OCI-LY3 (cell line): ENCODE measurements at regions not wholly inside any gene's neighbourhood (a gene's known extent, or its start where the extent isn't known, plus 50 kb on each side); places are given as distances from the start of the nearest gene placed in this dataset.
A peak's percentile ranks its signal among the peaks of the same experiment; 100 is the strongest.

Experiments
- H2AFZ ChIP-seq: fragments of 200-600, 300-600 bp; shearing (Covaris generic); 2 replicates; pipeline ENCODE4 v1.6.0; 2014; ENCODE audit warnings: antibody characterized with exemption, low read depth, low read length
- H3K27ac ChIP-seq: fragments of 200-600, 300-600 bp; sonication (generic); 2 replicates; pipeline ENCODE4 v1.5.1; 2014; ENCODE audit warnings: mild to moderate bottlenecking, low read length, moderate library complexity, mixed read lengths
- H3K27me3 ChIP-seq: fragments of 200-600, 300-600 bp; sonication (generic); 2 replicates; pipeline ENCODE4 v1.6.1; 2014; ENCODE audit warnings: low read depth, low read length, mixed read lengths
- H3K36me3 ChIP-seq: fragments of 200-600, 300-600 bp; sonication (generic); replicated peaks from 2 replicates; pipeline ENCODE3; 2014; ENCODE audit warnings: low read depth, low read length, mixed read lengths
- H3K4me1 ChIP-seq: fragments of 300-600, 200-600 bp; sonication (generic); 2 replicates; pipeline ENCODE4 v1.6.1; 2014; ENCODE audit warnings: low read length, mixed read lengths
- H3K4me2 ChIP-seq: fragments of 200-600, 300-600 bp; sonication (generic); 2 replicates; pipeline ENCODE4 v1.6.1; 2014; ENCODE audit warnings: low read length, mixed read lengths
- H3K4me3 ChIP-seq: fragments of 300-600, 200-600 bp; sonication (generic); 2 replicates; pipeline ENCODE4 v1.5.1; 2014; ENCODE audit warnings: antibody characterized with exemption, mild to moderate bottlenecking, low read length, moderate library complexity
- H3K79me2 ChIP-seq: fragments of 300-600, 200-600 bp; shearing (Covaris generic); 2 replicates; pipeline ENCODE4 v1.6.1; 2014; ENCODE audit warnings: mild to moderate bottlenecking, low read length, mixed read lengths
- H3K9ac ChIP-seq: fragments of 300-600, 200-600 bp; shearing (Covaris generic); 2 replicates; pipeline ENCODE4 v1.6.0; 2014; ENCODE audit warnings: mild to moderate bottlenecking, low read length, moderate library complexity
- H3K9me3 ChIP-seq: fragments of 200-600, 300-600 bp; shearing (Covaris generic); 2 replicates; pipeline ENCODE4 v1.6.1; 2014; ENCODE audit warnings: low read length, mixed read lengths; ENCODE audit not compliant: insufficient read depth
- H4K20me1 ChIP-seq: fragments of 200-600, 300-600 bp; sonication (generic); 2 replicates; pipeline ENCODE4 v1.6.1; 2016; ENCODE audit warnings: low read length, mixed read lengths; ENCODE audit not compliant: insufficient read depth
- EZH2phosphoT487 ChIP-seq: fragments of 200-600 bp; shearing (Covaris generic); IDR thresholded peaks from 2 replicates; pipeline ENCODE4 v1.6.1; 2018; ENCODE audit warnings: antibody characterized with exemption, mixed run types, low read depth
- TF ChIP-seq, protein P1 (sequence below): fragments of 200-600, 300-600 bp; sonication (generic); IDR thresholded peaks from 2 replicates; pipeline ENCODE4 v1.5.1; 2014; ENCODE audit warnings: antibody characterized with exemption, low read length, low read depth

DNA sequence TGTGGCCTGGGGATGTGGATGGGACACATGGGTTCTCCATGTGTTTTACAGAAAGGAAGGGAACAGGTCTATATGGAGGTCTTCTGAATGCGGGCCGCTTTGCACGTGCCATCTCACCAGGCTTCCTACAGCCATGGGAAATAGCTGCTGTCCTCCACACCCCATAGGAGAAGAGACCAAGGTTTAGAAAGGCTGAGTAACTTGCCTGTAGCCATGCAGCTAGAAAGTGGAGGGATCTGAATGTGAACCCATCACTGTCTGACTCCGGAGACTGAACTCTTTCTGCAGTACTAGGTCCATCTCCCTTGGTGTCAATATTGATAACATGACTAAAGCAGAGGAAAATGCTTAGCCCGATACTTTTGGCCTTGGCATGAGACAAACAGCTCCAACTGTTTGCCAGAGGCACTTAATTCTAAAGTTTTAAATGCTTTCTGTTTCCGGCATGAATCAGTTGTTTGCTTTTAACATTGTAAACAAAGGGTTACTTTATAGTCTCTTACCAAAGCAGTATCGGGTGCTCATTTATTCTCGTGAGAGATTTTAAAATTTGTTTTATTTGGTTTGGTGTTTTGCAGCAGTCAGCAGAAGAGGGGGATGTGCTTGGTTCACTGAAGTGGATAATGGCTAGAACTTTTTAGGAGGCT, 64.8 kb upstream of the LOXL4 start:
- Histone ChIP-seq H3K27ac (no peak overlapping the region), H3K4me2 (no peak overlapping the region), H3K9ac (no peak overlapping the region), H2AFZ (no peak overlapping the region), H3K79me2 (no peaks in the 10 kb centered on the region), H3K9me3 (no peaks in the 10 kb centered on the region), H3K4me3 (no peak overlapping the region), H3K27me3 (no peaks in the 10 kb centered on the region), H3K36me3 (no peaks in the 10 kb centered on the region), H4K20me1 (no peaks in the 10 kb centered on the region), H3K4me1 (no peaks in the 10 kb centered on the region)
- no peak for TF ChIP-seq EZH2phosphoT487
- TF ChIP-seq, protein P1, sequence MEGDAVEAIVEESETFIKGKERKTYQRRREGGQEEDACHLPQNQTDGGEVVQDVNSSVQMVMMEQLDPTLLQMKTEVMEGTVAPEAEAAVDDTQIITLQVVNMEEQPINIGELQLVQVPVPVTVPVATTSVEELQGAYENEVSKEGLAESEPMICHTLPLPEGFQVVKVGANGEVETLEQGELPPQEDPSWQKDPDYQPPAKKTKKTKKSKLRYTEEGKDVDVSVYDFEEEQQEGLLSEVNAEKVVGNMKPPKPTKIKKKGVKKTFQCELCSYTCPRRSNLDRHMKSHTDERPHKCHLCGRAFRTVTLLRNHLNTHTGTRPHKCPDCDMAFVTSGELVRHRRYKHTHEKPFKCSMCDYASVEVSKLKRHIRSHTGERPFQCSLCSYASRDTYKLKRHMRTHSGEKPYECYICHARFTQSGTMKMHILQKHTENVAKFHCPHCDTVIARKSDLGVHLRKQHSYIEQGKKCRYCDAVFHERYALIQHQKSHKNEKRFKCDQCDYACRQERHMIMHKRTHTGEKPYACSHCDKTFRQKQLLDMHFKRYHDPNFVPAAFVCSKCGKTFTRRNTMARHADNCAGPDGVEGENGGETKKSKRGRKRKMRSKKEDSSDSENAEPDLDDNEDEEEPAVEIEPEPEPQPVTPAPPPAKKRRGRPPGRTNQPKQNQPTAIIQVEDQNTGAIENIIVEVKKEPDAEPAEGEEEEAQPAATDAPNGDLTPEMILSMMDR, result no peak

DNA sequence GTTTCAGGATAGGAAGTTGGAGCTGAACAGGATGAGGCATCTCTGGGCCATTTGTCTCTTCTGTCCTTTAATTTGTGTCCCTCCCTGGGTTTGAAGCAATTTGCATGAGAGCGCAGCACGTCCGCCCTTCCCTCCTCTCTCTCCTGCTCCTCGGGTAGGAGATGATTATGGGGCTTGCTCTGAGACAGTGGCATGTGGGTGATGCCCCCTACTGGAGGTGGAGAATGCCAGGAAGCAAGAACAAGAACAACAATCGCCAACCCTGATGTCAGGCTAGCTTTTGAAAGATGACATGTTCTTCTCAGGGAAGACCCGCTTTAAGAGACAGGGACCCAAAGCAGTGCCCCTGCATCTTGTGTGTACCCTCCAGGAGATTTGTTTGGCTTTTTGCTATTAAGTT, 63.9 kb upstream of the LOXL4 start:
- H3K9me3 ChIP-seq, result no peaks in the 10 kb centered on the region
- no peak overlapping the region for H3K9ac ChIP-seq
- no peak overlapping the region for H3K27ac ChIP-seq
- H3K4me3 ChIP-seq, result no peak overlapping the region
- no peaks in the 10 kb centered on the region for H3K79me2 ChIP-seq
- no peaks in the 10 kb centered on the region for H3K36me3 ChIP-seq
- no peak overlapping the region for H3K4me2 ChIP-seq
- H3K27me3 ChIP-seq, result no peaks in the 10 kb centered on the region
- no peak overlapping the region for H2AFZ ChIP-seq
- TF ChIP-seq, protein P1, result peak; percentile 53
- no peak for TF ChIP-seq EZH2phosphoT487
- no peaks in the 10 kb centered on the region for H3K4me1 ChIP-seq
- H4K20me1 ChIP-seq, result no peaks in the 10 kb centered on the region

DNA sequence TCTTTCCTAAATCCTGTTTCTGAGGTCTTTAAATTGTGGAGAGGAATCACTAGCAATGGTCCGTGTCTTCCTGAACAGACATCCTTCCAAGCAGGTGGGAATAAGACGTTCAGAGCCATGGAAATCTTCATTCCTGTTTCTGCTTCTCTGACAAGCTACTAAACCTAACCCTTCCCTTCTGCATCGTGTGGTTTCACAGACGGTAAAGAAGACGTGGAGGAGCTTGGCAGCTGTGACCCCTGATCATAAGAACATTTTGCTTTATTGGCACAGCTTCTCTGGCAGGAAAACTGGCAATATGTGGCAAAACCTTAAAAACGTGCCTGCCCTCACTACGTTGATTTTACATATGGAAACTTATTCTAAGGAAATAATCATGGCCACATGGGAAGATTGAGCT, 63.0 kb upstream of the LOXL4 start:
- Histone ChIP-seq H3K27ac (no peak overlapping the region), H2AFZ (no peak overlapping the region), H3K4me3 (no peak overlapping the region), H4K20me1 (no peaks in the 10 kb centered on the region), H3K79me2 (no peaks in the 10 kb centered on the region), H3K4me1 (no peaks in the 10 kb centered on the region), H3K36me3 (no peaks in the 10 kb centered on the region), H3K9me3 (no peaks in the 10 kb centered on the region), H3K4me2 (no peak overlapping the region), H3K9ac (no peak overlapping the region), H3K27me3 (no peaks in the 10 kb centered on the region)
- no peak for TF ChIP-seq EZH2phosphoT487
- TF ChIP-seq, protein P1, result no peak

DNA sequence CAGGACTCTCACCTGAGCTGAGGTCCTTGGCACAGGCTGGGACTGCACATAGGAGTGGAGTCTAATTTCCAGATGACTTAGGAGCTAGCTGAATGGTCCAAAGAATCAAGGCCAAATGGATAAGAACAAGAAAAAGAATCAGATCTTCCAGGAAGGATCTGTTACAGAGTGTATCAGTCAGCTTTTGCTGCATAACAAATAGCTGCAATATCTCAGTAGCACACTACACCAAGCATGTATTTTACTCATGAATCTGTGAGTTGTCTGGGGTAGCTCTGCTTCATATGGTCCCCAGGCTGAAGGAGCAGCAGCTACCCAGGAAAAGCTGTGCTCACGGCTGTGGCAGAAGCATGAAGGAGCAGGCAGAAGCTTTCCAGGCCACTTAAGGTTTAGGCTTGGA, 60.6 kb upstream of the LOXL4 start:
- H3K9ac ChIP-seq, result no peak overlapping the region
- no peaks in the 10 kb centered on the region for H4K20me1 ChIP-seq
- no peak overlapping the region for H3K4me2 ChIP-seq
- no peak overlapping the region for H3K4me3 ChIP-seq
- H3K27ac ChIP-seq, result no peak overlapping the region
- H3K79me2 ChIP-seq, result no peaks in the 10 kb centered on the region
- H2AFZ ChIP-seq, result no peak overlapping the region
- H3K36me3 ChIP-seq, result no peaks in the 10 kb centered on the region
- no peaks in the 10 kb centered on the region for H3K4me1 ChIP-seq
- H3K9me3 ChIP-seq, result no peaks in the 10 kb centered on the region
- TF ChIP-seq EZH2phosphoT487, result no peak
- TF ChIP-seq, protein P1, result no peak
- no peaks in the 10 kb centered on the region for H3K27me3 ChIP-seq
